DOHH2 (cell line): ENCODE measurements at regions not wholly inside any gene's neighbourhood (a gene's known extent, or its start where the extent isn't known, plus 50 kb on each side); places are given as distances from the start of the nearest gene placed in this dataset.

Experiments used
- H3F3A ChIP-seq: fragments of 200-600 bp; sonication (generic), shearing (Covaris generic); 2 replicates; pipeline ENCODE4 v1.6.0; 2016; ENCODE audit warnings: antibody characterized with exemption, mild to moderate bottlenecking; ENCODE audit not compliant: control insufficient read depth, insufficient read depth
- H3K27ac ChIP-seq: fragments of 200-600 bp; sonication (generic); 2 replicates; pipeline ENCODE4 v1.5.1; 2014; ENCODE audit warnings: low read depth, mild to moderate bottlenecking, low read length, moderate library complexity
- H3K27me3 ChIP-seq: fragments of 200-600 bp; sonication (generic); 2 replicates; pipeline ENCODE4 v1.6.1; 2014; ENCODE audit warnings: mild to moderate bottlenecking, low read length, mixed read lengths; ENCODE audit not compliant: control insufficient read depth
- H3K36me3 ChIP-seq: fragments of 200-600 bp; sonication (generic); 2 replicates; pipeline ENCODE4 v1.6.1; 2014; ENCODE audit warnings: mild to moderate bottlenecking, low read length, moderate library complexity, mixed read lengths; ENCODE audit not compliant: control insufficient read depth
- H3K4me1 ChIP-seq: fragments of 200-600 bp; sonication (generic); 2 replicates; pipeline ENCODE4 v1.6.1; 2014; ENCODE audit warnings: mild to moderate bottlenecking, low read length, mixed read lengths; ENCODE audit not compliant: control insufficient read depth
- H3K4me2 ChIP-seq: fragments of 200-600 bp; sonication (generic); 2 replicates; pipeline ENCODE4 v1.6.0; 2014; ENCODE audit warnings: mild to moderate bottlenecking, low read length, moderate library complexity
- H3K4me3 ChIP-seq: fragments of 200-600 bp; sonication (generic); 2 replicates; pipeline ENCODE4 v1.5.1; 2014; ENCODE audit warnings: mild to moderate bottlenecking, low read length, mixed read lengths
- H3K79me2 ChIP-seq: fragments of 200-600 bp; sonication (generic); 2 replicates; pipeline ENCODE4 v1.6.1; 2014; ENCODE audit warnings: mild to moderate bottlenecking, low read length, mixed read lengths; ENCODE audit not compliant: control insufficient read depth
- H3K9me2 ChIP-seq: fragments of 200-600 bp; sonication (generic); replicated peaks from 2 replicates; pipeline ENCODE4 v1.6.1; 2014; ENCODE audit warnings: mild to moderate bottlenecking, low read length, mixed read lengths; ENCODE audit not compliant: control insufficient read depth
- H3K9me3 ChIP-seq: fragments of 200-600 bp; sonication (generic); 2 replicates; pipeline ENCODE4 v1.6.1; 2014; ENCODE audit warnings: antibody characterized with exemption, low read length, mixed read lengths; ENCODE audit not compliant: control insufficient read depth, insufficient read depth
- H4K20me1 ChIP-seq: fragments of 200-600 bp; sonication (generic); 2 replicates; pipeline ENCODE4 v1.6.0; 2014; ENCODE audit warnings: low read depth, mild to moderate bottlenecking, antibody characterized with exemption, low read length, moderate library complexity; ENCODE audit not compliant: control insufficient read depth, insufficient read depth
- EZH2phosphoT487 ChIP-seq: fragments of 200-600 bp; sonication (generic); IDR thresholded peaks from 2 replicates; pipeline ENCODE4 v1.6.1; 2017; ENCODE audit warnings: borderline replicate concordance, mild to moderate bottlenecking, antibody characterized with exemption, low read length, moderate library complexity, mixed read lengths
- TF ChIP-seq, protein P1 (sequence below): fragments of 200-600 bp; sonication (generic); IDR thresholded peaks from one replicate; pipeline ENCODE4 v1.5.1; 2014; ENCODE audit warnings: antibody characterized with exemption, mild to moderate bottlenecking, low read depth, low read length; ENCODE audit not compliant: poor library complexity, severe bottlenecking

DNA sequence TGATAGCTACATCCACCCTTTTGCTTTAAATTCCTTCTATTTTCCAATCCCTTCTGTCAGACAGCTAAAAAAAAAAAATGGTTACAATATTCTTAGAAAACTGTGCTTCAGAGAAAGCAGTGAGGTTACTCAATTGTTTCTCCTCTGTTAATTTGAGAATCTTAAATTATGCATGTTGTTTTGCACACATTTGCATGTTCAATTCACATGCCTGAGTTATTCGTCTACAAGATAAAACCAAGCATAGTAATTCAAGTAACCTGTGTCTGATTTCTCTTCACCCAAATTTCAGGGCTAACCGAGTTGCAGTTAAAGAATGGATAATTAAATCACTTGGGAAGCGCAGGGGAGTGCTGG is 81.0 kb upstream of the MED13L start:
- no peaks in the 10 kb centered on the region for H3F3A ChIP-seq
- no peaks in the 10 kb centered on the region for H3K79me2 ChIP-seq
- no peaks in the 10 kb centered on the region for H3K9me3 ChIP-seq
- H3K9me2 ChIP-seq = no peaks in the 10 kb centered on the region
- H3K4me2 ChIP-seq = no peak overlapping the region
- no peak overlapping the region for H3K4me3 ChIP-seq
- no peaks in the 10 kb centered on the region for H3K4me1 ChIP-seq
- TF ChIP-seq, protein P1, sequence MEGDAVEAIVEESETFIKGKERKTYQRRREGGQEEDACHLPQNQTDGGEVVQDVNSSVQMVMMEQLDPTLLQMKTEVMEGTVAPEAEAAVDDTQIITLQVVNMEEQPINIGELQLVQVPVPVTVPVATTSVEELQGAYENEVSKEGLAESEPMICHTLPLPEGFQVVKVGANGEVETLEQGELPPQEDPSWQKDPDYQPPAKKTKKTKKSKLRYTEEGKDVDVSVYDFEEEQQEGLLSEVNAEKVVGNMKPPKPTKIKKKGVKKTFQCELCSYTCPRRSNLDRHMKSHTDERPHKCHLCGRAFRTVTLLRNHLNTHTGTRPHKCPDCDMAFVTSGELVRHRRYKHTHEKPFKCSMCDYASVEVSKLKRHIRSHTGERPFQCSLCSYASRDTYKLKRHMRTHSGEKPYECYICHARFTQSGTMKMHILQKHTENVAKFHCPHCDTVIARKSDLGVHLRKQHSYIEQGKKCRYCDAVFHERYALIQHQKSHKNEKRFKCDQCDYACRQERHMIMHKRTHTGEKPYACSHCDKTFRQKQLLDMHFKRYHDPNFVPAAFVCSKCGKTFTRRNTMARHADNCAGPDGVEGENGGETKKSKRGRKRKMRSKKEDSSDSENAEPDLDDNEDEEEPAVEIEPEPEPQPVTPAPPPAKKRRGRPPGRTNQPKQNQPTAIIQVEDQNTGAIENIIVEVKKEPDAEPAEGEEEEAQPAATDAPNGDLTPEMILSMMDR = no peak
- no peak for TF ChIP-seq EZH2phosphoT487
- H3K27me3 ChIP-seq = peaks cover 3% of the 10 kb centered on the region
- H3K36me3 ChIP-seq = no peaks in the 10 kb centered on the region
- no peaks in the 10 kb centered on the region for H4K20me1 ChIP-seq
- H3K27ac ChIP-seq = no peak overlapping the region

DNA sequence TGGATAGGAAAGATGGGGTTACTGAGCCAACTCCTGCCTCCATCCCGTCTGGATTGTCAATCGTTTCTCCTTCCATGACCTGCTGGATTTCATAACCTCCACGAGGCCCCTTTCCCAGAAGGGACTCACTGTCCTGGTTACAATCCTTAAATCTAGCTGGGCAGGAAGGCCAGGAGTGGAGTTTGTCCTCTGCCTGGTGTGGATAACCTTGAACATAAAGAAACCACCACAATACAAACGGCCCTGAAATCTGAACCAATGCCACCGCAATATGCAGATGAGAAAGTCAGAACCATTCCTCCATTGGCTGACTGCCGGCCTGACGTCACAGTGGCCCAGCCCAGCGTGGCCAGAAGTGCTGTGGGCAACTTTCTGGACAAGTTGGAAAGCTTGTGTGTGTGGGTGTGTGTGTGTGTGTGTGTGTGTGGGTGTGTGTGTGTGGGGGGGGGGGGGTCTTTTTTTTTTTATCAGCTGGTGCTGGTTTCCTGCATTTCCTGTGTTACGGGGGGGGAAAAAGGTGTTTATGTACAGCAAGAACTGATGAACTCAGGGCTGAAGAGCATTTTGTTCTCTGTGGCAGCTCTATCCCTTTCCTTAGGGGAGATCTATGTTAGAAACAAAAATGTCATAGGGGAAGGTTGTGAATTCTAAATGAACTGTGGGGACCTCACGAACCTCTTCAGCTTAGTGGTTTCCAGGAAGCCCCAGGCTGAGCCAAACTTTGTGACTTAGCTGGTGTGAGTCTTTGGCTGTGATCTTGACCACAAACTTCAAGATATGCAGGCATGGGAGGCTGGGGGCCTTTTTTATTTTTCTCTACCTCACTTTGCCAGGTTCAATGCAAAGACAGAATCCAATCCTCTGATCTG is 81.6 kb upstream of the MED13L start:
- no peaks in the 10 kb centered on the region for H3K36me3 ChIP-seq
- H3K9me2 ChIP-seq = no peaks in the 10 kb centered on the region
- no peaks in the 10 kb centered on the region for H4K20me1 ChIP-seq
- H3K4me3 ChIP-seq = no peak overlapping the region
- no peaks in the 10 kb centered on the region for H3F3A ChIP-seq
- no peak overlapping the region for H3K27ac ChIP-seq
- H3K27me3 ChIP-seq = peaks cover 3% of the 10 kb centered on the region
- H3K79me2 ChIP-seq = no peaks in the 10 kb centered on the region
- no peak overlapping the region for H3K4me2 ChIP-seq
- H3K9me3 ChIP-seq = no peaks in the 10 kb centered on the region
- TF ChIP-seq, protein P1 = no peak
- TF ChIP-seq EZH2phosphoT487 = no peak
- H3K4me1 ChIP-seq = no peaks in the 10 kb centered on the region

DNA sequence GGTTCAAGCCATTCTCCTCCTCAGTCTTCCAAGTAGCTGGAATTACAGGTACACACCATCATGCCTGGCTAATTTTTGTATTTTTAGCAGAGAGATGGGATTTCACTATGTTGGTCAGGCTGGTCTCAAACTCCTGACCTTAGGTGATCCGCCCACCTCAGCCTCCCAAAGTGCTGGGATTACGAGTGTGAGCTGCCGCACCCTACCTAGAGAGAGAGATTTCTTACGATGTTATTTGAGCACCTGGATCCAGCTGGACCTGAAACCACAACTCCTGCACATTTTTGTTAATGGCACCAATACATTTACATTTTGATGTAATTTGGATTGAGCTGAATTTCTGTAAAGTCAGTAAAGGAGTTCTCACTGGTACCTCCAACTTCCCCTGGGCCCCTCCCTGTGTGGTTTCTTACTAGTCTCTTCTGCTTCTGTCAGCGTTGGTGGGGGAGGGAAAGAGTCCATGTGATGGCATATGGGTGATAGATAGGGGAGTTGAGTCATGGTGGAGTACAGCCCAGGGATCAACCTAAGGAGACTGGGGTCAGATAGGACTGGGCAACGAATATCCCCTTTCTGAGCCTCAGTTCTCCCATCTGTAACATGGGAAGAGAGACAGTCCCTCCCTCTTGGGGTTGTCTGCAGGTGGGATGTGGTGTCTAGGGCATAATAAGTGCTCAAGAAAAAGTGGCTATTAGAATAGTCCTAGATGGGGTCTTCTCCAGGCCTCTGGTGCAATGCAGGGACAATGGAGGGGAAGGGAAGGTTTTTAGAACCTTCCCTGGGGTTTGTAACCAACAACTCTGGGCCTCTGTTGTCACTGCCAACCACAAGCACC is 83.3 kb upstream of the MED13L start:
- H3K9me2 ChIP-seq = no peaks in the 10 kb centered on the region
- no peaks in the 10 kb centered on the region for H3K9me3 ChIP-seq
- TF ChIP-seq, protein P1 = no peak
- H3K36me3 ChIP-seq = no peaks in the 10 kb centered on the region
- no peak overlapping the region for H3K4me2 ChIP-seq
- no peaks in the 10 kb centered on the region for H3K4me1 ChIP-seq
- no peaks in the 10 kb centered on the region for H4K20me1 ChIP-seq
- H3K27ac ChIP-seq = no peak overlapping the region
- H3K27me3 ChIP-seq = peaks cover 3% of the 10 kb centered on the region
- H3K4me3 ChIP-seq = no peak overlapping the region
- H3F3A ChIP-seq = no peaks in the 10 kb centered on the region
- no peaks in the 10 kb centered on the region for H3K79me2 ChIP-seq
